OCI-LY3 (cell line): ENCODE measurements at regions not wholly inside any gene's neighbourhood (a gene's known extent, or its start where the extent isn't known, plus 50 kb on each side); places are given as distances from the start of the nearest gene placed in this dataset.

Source experiments
- CTCF ChIP-seq: fragments of 200-600, 300-600 bp; sonication (generic); IDR thresholded peaks from 2 replicates; pipeline ENCODE4 v1.5.1; 2014; ENCODE audit warnings: antibody characterized with exemption, low read length, low read depth
- EZH2phosphoT487 ChIP-seq: fragments of 200-600 bp; shearing (Covaris generic); IDR thresholded peaks from 2 replicates; pipeline ENCODE4 v1.6.1; 2018; ENCODE audit warnings: antibody characterized with exemption, mixed run types, low read depth

- TF ChIP-seq CTCF (no peak), EZH2phosphoT487 (no peak)
Measured at GRCh38 chr1:221306239-221306638, 427.0 kb downstream of the HLX start.
